ENCODE measurements at regions not wholly inside any gene's neighbourhood (a gene's known extent, or its start where the extent isn't known, plus 50 kb on each side); places are given as distances from the start of the nearest gene placed in this dataset.

DNA sequence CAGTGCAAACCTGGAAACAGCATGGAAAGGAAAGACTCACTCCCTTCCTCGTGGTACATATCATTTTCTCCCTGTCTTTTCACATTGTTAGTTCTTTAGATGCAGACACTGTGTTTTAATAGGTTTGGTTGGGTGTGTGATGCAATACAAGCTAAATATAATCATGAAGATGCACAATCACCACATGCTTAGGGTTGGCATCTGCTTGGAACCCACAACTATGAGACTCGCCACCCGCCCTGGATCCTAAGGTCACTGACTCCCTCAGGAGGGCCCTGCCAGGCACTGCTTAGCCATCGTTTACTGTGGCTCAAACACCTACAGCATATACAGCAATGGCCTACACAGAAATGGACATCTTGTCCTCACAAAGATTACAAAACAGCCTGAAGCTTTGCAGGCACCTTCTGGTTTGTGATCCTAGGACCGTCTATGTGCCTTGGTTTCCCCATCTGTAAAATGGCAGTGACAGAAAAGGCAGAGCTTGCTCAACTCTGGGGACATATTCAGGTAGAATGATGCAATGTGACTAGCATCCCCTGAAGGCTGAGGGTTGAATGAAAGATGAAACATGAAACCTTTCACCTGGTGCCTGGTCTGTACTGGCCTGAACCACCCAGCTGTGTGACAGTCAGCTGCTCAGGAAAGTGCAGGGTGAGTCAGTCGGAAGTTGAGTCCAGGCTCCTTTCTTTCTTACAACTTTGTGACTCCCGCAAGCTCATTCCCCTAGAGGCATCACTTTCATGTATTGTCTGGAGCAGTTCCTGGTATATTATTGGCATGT, 123.6 kb upstream of the PFN2 start:
- H3K4me3 ChIP-seq (ENCODE audit: low read depth in 1 of 5, low read length in 5 of 5), result no peak overlapping the region
- H3K9me3 ChIP-seq (ENCODE audit: control insufficient read depth in 5 of 5, low read length in 5 of 5), result no peaks in the 10 kb centered on the region
- H3K36me3 ChIP-seq (ENCODE audit: control insufficient read depth in 5 of 5, insufficient read depth in 5 of 5, low read length in 5 of 5), result no peaks in the 10 kb centered on the region
- H3K9ac ChIP-seq (ENCODE audit: low read length in 5 of 5), result no peak overlapping the region
- no peak overlapping the region for H3K27ac ChIP-seq (ENCODE audit: low read depth, low read length)
- peaks cover 0 to 5% (median 0%) of the 10 kb centered on the region in 5 donors for H3K27me3 ChIP-seq (ENCODE audit: control insufficient read depth in 5 of 5, insufficient read depth in 4 of 5, low read length in 5 of 5)
- H3K4me1 ChIP-seq (ENCODE audit: control insufficient read depth in 5 of 5, insufficient read depth in 5 of 5, low read length in 5 of 5), result peaks cover 0 to 4% (median 0%) of the 10 kb centered on the region in 5 donors

DNA sequence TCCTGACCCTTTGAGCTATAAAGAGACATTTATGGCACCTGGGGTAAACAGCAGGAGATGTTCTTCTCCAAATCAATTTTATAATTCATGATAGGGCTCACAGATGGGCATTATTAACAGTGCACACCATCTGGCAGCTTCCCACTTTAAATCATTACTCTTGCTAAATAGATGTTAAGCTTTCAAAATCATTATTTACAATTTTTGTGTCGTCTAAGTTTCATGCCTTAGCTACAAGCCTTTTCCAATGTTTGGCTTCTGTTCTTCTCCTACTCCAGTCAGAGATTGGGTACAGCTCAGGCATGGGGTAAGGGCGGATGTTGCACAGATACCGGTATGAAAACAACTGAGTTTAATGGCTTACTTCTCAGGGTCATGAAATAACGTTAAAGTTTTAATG, 120.9 kb upstream of the PFN2 start:
- peaks cover 0 to 3% (median 0%) of the 10 kb centered on the region in 5 donors for H3K4me1 ChIP-seq (ENCODE audit: control insufficient read depth in 5 of 5, insufficient read depth in 5 of 5, low read length in 5 of 5)
- no peaks in the 10 kb centered on the region for H3K9me3 ChIP-seq (ENCODE audit: control insufficient read depth in 5 of 5, low read length in 5 of 5)
- peaks cover 0 to 5% (median 0%) of the 10 kb centered on the region in 5 donors for H3K27me3 ChIP-seq (ENCODE audit: control insufficient read depth in 5 of 5, insufficient read depth in 4 of 5, low read length in 5 of 5)
- no peak overlapping the region for H3K9ac ChIP-seq (ENCODE audit: low read length in 5 of 5)
- H3K36me3 ChIP-seq (ENCODE audit: control insufficient read depth in 5 of 5, insufficient read depth in 5 of 5, low read length in 5 of 5), result no peaks in the 10 kb centered on the region
- H3K4me3 ChIP-seq (ENCODE audit: low read depth in 1 of 5, low read length in 5 of 5), result no peak overlapping the region
- no peak overlapping the region for H3K27ac ChIP-seq (ENCODE audit: low read depth, low read length)

GRCh38 chr3:150090877-150091276, 120.2 kb upstream of the PFN2 start:
- Histone ChIP-seq H3K9ac (ENCODE audit: low read length in 5 of 5) (no peak overlapping the region), H3K4me3 (ENCODE audit: low read depth in 1 of 5, low read length in 5 of 5) (no peak overlapping the region), H3K4me1 (ENCODE audit: control insufficient read depth in 5 of 5, insufficient read depth in 5 of 5, low read length in 5 of 5) (peaks cover 0 to 3% (median 0%) of the 10 kb centered on the region in 5 donors), H3K27me3 (ENCODE audit: control insufficient read depth in 5 of 5, insufficient read depth in 4 of 5, low read length in 5 of 5) (peaks cover 0 to 5% (median 0%) of the 10 kb centered on the region in 5 donors), H3K27ac (ENCODE audit: low read depth, low read length) (no peak overlapping the region), H3K36me3 (ENCODE audit: control insufficient read depth in 5 of 5, insufficient read depth in 5 of 5, low read length in 5 of 5) (no peaks in the 10 kb centered on the region), H3K9me3 (ENCODE audit: control insufficient read depth in 5 of 5, low read length in 5 of 5) (no peaks in the 10 kb centered on the region)

- H3K4me3 ChIP-seq (ENCODE audit: low read depth in 1 of 5, low read length in 5 of 5), result no peak overlapping the region
- peaks cover 0 to 3% (median 0%) of the 10 kb centered on the region in 5 donors for H3K4me1 ChIP-seq (ENCODE audit: control insufficient read depth in 5 of 5, insufficient read depth in 5 of 5, low read length in 5 of 5)
- no peaks in the 10 kb centered on the region for H3K9me3 ChIP-seq (ENCODE audit: control insufficient read depth in 5 of 5, low read length in 5 of 5)
- peaks cover 0 to 5% (median 0%) of the 10 kb centered on the region in 5 donors for H3K27me3 ChIP-seq (ENCODE audit: control insufficient read depth in 5 of 5, insufficient read depth in 4 of 5, low read length in 5 of 5)
- no peak overlapping the region for H3K27ac ChIP-seq (ENCODE audit: low read depth, low read length)
- no peak overlapping the region for H3K9ac ChIP-seq (ENCODE audit: low read length in 5 of 5)
- no peaks in the 10 kb centered on the region for H3K36me3 ChIP-seq (ENCODE audit: control insufficient read depth in 5 of 5, insufficient read depth in 5 of 5, low read length in 5 of 5)
Observed at GRCh38 chr3:150090006-150090405, 119.3 kb upstream of the PFN2 start.

GRCh38 chr3:150084128-150084527, 113.4 kb upstream of the PFN2 start:
- H3K27ac ChIP-seq (ENCODE audit: low read depth, low read length), result no peak overlapping the region
- peaks cover 0 to 27% (median 7%) of the 10 kb centered on the region in 5 donors for H3K4me1 ChIP-seq (ENCODE audit: control insufficient read depth in 5 of 5, insufficient read depth in 5 of 5, low read length in 5 of 5)
- peaks cover 0 to 5% (median 0%) of the 10 kb centered on the region in 5 donors for H3K27me3 ChIP-seq (ENCODE audit: control insufficient read depth in 5 of 5, insufficient read depth in 4 of 5, low read length in 5 of 5)
- no peaks in the 10 kb centered on the region for H3K9me3 ChIP-seq (ENCODE audit: control insufficient read depth in 5 of 5, low read length in 5 of 5)
- H3K36me3 ChIP-seq (ENCODE audit: control insufficient read depth in 5 of 5, insufficient read depth in 5 of 5, low read length in 5 of 5), result no peaks in the 10 kb centered on the region
- H3K9ac ChIP-seq (ENCODE audit: low read length in 5 of 5), result no peak overlapping the region
- H3K4me3 ChIP-seq (ENCODE audit: low read depth in 1 of 5, low read length in 5 of 5), result no peak overlapping the region

DNA sequence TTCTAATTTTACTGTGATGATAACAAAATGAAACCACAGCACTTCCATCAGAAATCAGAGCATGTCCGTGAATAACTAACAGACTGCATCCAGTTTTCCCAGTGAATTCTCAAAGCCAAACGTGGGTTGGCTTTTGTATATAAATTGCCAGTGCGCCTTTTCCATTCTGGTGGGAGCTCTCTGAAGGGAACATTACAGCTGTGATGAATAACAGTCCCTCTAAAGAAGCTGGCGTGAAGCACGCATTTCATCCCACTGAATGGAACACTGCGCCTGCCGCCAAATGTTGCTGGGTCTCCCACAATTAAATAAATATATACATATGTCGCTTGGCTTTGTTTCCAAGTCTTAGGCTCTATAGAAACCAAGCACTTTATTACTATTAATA, 113.0 kb upstream of the PFN2 start:
- H3K27ac ChIP-seq (ENCODE audit: low read depth, low read length), result no peak overlapping the region
- H3K27me3 ChIP-seq (ENCODE audit: control insufficient read depth in 5 of 5, insufficient read depth in 4 of 5, low read length in 5 of 5), result peaks cover 0 to 5% (median 0%) of the 10 kb centered on the region in 5 donors
- H3K9me3 ChIP-seq (ENCODE audit: control insufficient read depth in 5 of 5, low read length in 5 of 5), result no peaks in the 10 kb centered on the region
- H3K4me1 ChIP-seq (ENCODE audit: control insufficient read depth in 5 of 5, insufficient read depth in 5 of 5, low read length in 5 of 5), result peaks cover 0 to 32% (median 7%) of the 10 kb centered on the region in 5 donors
- no peaks in the 10 kb centered on the region for H3K36me3 ChIP-seq (ENCODE audit: control insufficient read depth in 5 of 5, insufficient read depth in 5 of 5, low read length in 5 of 5)
- H3K4me3 ChIP-seq (ENCODE audit: low read depth in 1 of 5, low read length in 5 of 5), result peak overlapping the region in 3 of 5 donors; percentile 15 to 56 (median 32)
- H3K9ac ChIP-seq (ENCODE audit: low read length in 5 of 5), result peak overlapping the region in 1 of 5 donors; percentile 28

GRCh38 chr3:150082898-150083654, 112.4 kb upstream of the PFN2 start:
- Histone ChIP-seq H3K9ac (ENCODE audit: low read length in 5 of 5) (peak overlapping the region in 1 of 5 donors; percentile 28), H3K36me3 (ENCODE audit: control insufficient read depth in 5 of 5, insufficient read depth in 5 of 5, low read length in 5 of 5) (no peaks in the 10 kb centered on the region)

GRCh38 chr3:150081084-150081483, 110.4 kb upstream of the PFN2 start:
- no peak overlapping the region for H3K9ac ChIP-seq (ENCODE audit: low read length in 5 of 5)
- no peaks in the 10 kb centered on the region for H3K36me3 ChIP-seq (ENCODE audit: control insufficient read depth in 5 of 5, insufficient read depth in 5 of 5, low read length in 5 of 5)
- peaks cover 0 to 47% (median 7%) of the 10 kb centered on the region in 5 donors for H3K4me1 ChIP-seq (ENCODE audit: control insufficient read depth in 5 of 5, insufficient read depth in 5 of 5, low read length in 5 of 5)
- H3K9me3 ChIP-seq (ENCODE audit: control insufficient read depth in 5 of 5, low read length in 5 of 5), result peaks cover 4 to 11% (median 9%) of the 10 kb centered on the region in 5 donors
- H3K27me3 ChIP-seq (ENCODE audit: control insufficient read depth in 5 of 5, insufficient read depth in 4 of 5, low read length in 5 of 5), result peaks cover 0 to 5% (median 0%) of the 10 kb centered on the region in 5 donors
- H3K27ac ChIP-seq (ENCODE audit: low read depth, low read length), result no peak overlapping the region
- H3K4me3 ChIP-seq (ENCODE audit: low read depth in 1 of 5, low read length in 5 of 5), result no peak overlapping the region

More at GRCh38 chr3:150082898-150083654, 112.4 kb upstream of the PFN2 start:
- H3K27ac ChIP-seq (ENCODE audit: low read depth, low read length), result no peak overlapping the region
- peaks cover 0 to 38% (median 7%) of the 10 kb centered on the region in 5 donors for H3K4me1 ChIP-seq (ENCODE audit: control insufficient read depth in 5 of 5, insufficient read depth in 5 of 5, low read length in 5 of 5)
- peak overlapping the region in 3 of 5 donors; percentile 15 to 56 (median 32) for H3K4me3 ChIP-seq (ENCODE audit: low read depth in 1 of 5, low read length in 5 of 5)
- H3K9me3 ChIP-seq (ENCODE audit: control insufficient read depth in 5 of 5, low read length in 5 of 5), result no peaks in the 10 kb centered on the region
- peaks cover 0 to 5% (median 0%) of the 10 kb centered on the region in 5 donors for H3K27me3 ChIP-seq (ENCODE audit: control insufficient read depth in 5 of 5, insufficient read depth in 4 of 5, low read length in 5 of 5)

- peak overlapping the region; percentile 9 for H3K27ac ChIP-seq (ENCODE audit: low read depth, low read length)
- H3K4me1 ChIP-seq (ENCODE audit: control insufficient read depth in 5 of 5, insufficient read depth in 5 of 5, low read length in 5 of 5), result peaks cover 0 to 47% (median 7%) of the 10 kb centered on the region in 5 donors
- no peak overlapping the region for H3K4me3 ChIP-seq (ENCODE audit: low read depth in 1 of 5, low read length in 5 of 5)
- no peak overlapping the region for H3K9ac ChIP-seq (ENCODE audit: low read length in 5 of 5)
- H3K36me3 ChIP-seq (ENCODE audit: control insufficient read depth in 5 of 5, insufficient read depth in 5 of 5, low read length in 5 of 5), result no peaks in the 10 kb centered on the region
- H3K27me3 ChIP-seq (ENCODE audit: control insufficient read depth in 5 of 5, insufficient read depth in 4 of 5, low read length in 5 of 5), result peaks cover 0 to 5% (median 0%) of the 10 kb centered on the region in 5 donors
- peaks cover 5 to 15% (median 10%) of the 10 kb centered on the region in 5 donors for H3K9me3 ChIP-seq (ENCODE audit: control insufficient read depth in 5 of 5, low read length in 5 of 5)
Observed at GRCh38 chr3:150080058-150080730, 109.5 kb upstream of the PFN2 start.

All from subcutaneous abdominal adipose tissue (tissue), 5 donors.